Trophoblast cell (in vitro differentiated cells and primary cell): ENCODE measurements at regions not wholly inside any gene's neighbourhood (a gene's known extent, or its start where the extent isn't known, plus 50 kb on each side); places are given as distances from the start of the nearest gene placed in this dataset.

Experiments used
- DNase-seq, 2 donors: peaks; one replicate each; pipeline ENCODE4 v3.0.0-alpha.2; 2016
- H2AFZ ChIP-seq: 2 replicates; pipeline ENCODE4 v1.6.1; 2013; ENCODE audit warnings: low read length, moderate library complexity, mild to moderate bottlenecking; ENCODE audit not compliant: insufficient read depth, poor library complexity
- H2AK5ac ChIP-seq: 2 replicates; pipeline ENCODE4 v1.6.1; 2013; ENCODE audit warnings: mild to moderate bottlenecking, low read length
- H2BK120ac ChIP-seq: 2 replicates; pipeline ENCODE4 v1.6.1; 2013; ENCODE audit warnings: low read length, mild to moderate bottlenecking, moderate library complexity; ENCODE audit not compliant: insufficient read depth, poor library complexity
- H2BK12ac ChIP-seq: 2 replicates; pipeline ENCODE4 v1.6.1; 2013; ENCODE audit warnings: mild to moderate bottlenecking, low read length, moderate library complexity
- H2BK5ac ChIP-seq: 2 replicates; pipeline ENCODE4 v1.6.1; 2013; ENCODE audit warnings: low read length, low read depth, moderate library complexity, mild to moderate bottlenecking; ENCODE audit not compliant: poor library complexity
- H3K14ac ChIP-seq: 2 replicates; pipeline ENCODE4 v1.6.1; 2013; ENCODE audit warnings: mild to moderate bottlenecking, low read length
- H3K18ac ChIP-seq: 2 replicates; pipeline ENCODE4 v1.6.1; 2013; ENCODE audit warnings: mild to moderate bottlenecking, low read length
- H3K23ac ChIP-seq: 2 replicates; pipeline ENCODE4 v1.6.1; 2013; ENCODE audit warnings: low read length
- H3K27ac ChIP-seq: 2 replicates; pipeline ENCODE4 v1.5.1; 2013; ENCODE audit warnings: low read depth, mild to moderate bottlenecking, inconsistent platforms, low read length, moderate library complexity
- H3K27me3 ChIP-seq: 2 replicates; pipeline ENCODE4 v1.6.1; 2013; ENCODE audit warnings: inconsistent platforms, mild to moderate bottlenecking, low read length, moderate library complexity; ENCODE audit not compliant: insufficient read depth
- H3K36me3 ChIP-seq, 2 experiments: 1 replicate in 1 of 2; 2 replicates in 1 of 2; pipeline ENCODE4 v1.6.1; 2013; ENCODE audit warnings: low read length in 2 of 2, mild to moderate bottlenecking in 2 of 2, moderate library complexity in 1 of 2; ENCODE audit not compliant: insufficient read depth in 2 of 2, control insufficient read depth in 1 of 2
- H3K4ac ChIP-seq: 2 replicates; pipeline ENCODE4 v1.6.1; 2013; ENCODE audit warnings: low read depth, mild to moderate bottlenecking, low read length, moderate library complexity
- H3K4me1 ChIP-seq, 2 experiments: 1 replicate in 1 of 2; 2 replicates in 1 of 2; pipeline ENCODE4 v1.6.1; 2013; ENCODE audit warnings: low read length in 2 of 2, mild to moderate bottlenecking in 2 of 2, moderate library complexity in 1 of 2; ENCODE audit not compliant: insufficient read depth in 2 of 2, control insufficient read depth in 1 of 2
- H3K4me2 ChIP-seq: 2 replicates; pipeline ENCODE4 v1.6.1; 2013; ENCODE audit warnings: inconsistent platforms, mild to moderate bottlenecking, low read length, moderate library complexity
- H3K4me3 ChIP-seq: 2 replicates; pipeline ENCODE4 v1.5.1; 2013; ENCODE audit warnings: mild to moderate bottlenecking, low read depth, low read length, inconsistent platforms
- H3K79me1 ChIP-seq: one replicate; pipeline ENCODE4 v1.6.1; 2013; ENCODE audit warnings: low read length
- H3K79me2 ChIP-seq: 2 replicates; pipeline ENCODE4 v1.6.1; 2013; ENCODE audit warnings: low read length, mild to moderate bottlenecking; ENCODE audit not compliant: control insufficient read depth, insufficient read depth, poor library complexity
- H3K9ac ChIP-seq: 2 replicates; pipeline ENCODE4 v1.6.1; 2013; ENCODE audit warnings: mild to moderate bottlenecking, low read length
- H3K9me3 ChIP-seq: 2 replicates; pipeline ENCODE4 v1.6.1; 2013; ENCODE audit warnings: low read depth, mild to moderate bottlenecking, control low read depth, inconsistent platforms, low read length; ENCODE audit not compliant: insufficient read depth
- H4K12ac ChIP-seq: 2 replicates; pipeline ENCODE4 v1.6.1; 2013; ENCODE audit warnings: low read depth, mild to moderate bottlenecking, low read length, moderate library complexity
- H4K8ac ChIP-seq: 2 replicates; pipeline ENCODE4 v1.6.1; 2013; ENCODE audit warnings: low read depth, mild to moderate bottlenecking, low read length, moderate library complexity
- H4K91ac ChIP-seq: one replicate; pipeline ENCODE4 v1.6.1; 2013; ENCODE audit warnings: low read depth, mild to moderate bottlenecking, low read length, moderate library complexity
- WGBS: extraction: QIAGEN DNeasy Blood & Tissue Kit; methylation state at CpG from one replicate; pipeline ENCODE4 v1.1.7; 2013; ENCODE audit warnings: missing lambda C conversion rate; ENCODE audit not compliant: insufficient read length, insufficient coverage; ENCODE audit errors: extremely low coverage; 5-methylcytosine and 5-hydroxymethylcytosine counted together

GRCh38 chr6:14258695-14259593 is 141.4 kb downstream of the CD83 start:
- Histone ChIP-seq H3K18ac (no peak overlapping the region), H4K8ac (no peak overlapping the region), H2BK5ac (no peak overlapping the region), H3K27me3 (no peaks in the 10 kb centered on the region), H2AFZ (no peak overlapping the region), H4K91ac (no peak overlapping the region), H3K23ac (no peak overlapping the region), H2AK5ac (no peak overlapping the region), H3K79me1 (no peaks in the 10 kb centered on the region), H3K9ac (no peak overlapping the region), H3K79me2 (no peaks in the 10 kb centered on the region), H2BK120ac (no peak overlapping the region), H2BK12ac (no peak overlapping the region), H3K4me3 (no peak overlapping the region), H4K12ac (no peak overlapping the region), H3K36me3 (no peaks in the 10 kb centered on the region), H3K27ac (no peak overlapping the region), H3K4me1 (no peaks in the 10 kb centered on the region), H3K4ac (no peak overlapping the region), H3K9me3 (peaks cover 3% of the 10 kb centered on the region), H3K4me2 (no peak overlapping the region), H3K14ac (no peak overlapping the region)
- no CpG with 5 or more reads among the region's 12 CpGs for WGBS
- DNase-seq, result no peak

GRCh38 chr6:14259594-14260152 is 142.1 kb downstream of the CD83 start:
- Histone ChIP-seq H4K8ac (no peak overlapping the region), H2BK120ac (no peak overlapping the region), H3K36me3 (no peaks in the 10 kb centered on the region), H2BK5ac (no peak overlapping the region), H3K79me2 (no peaks in the 10 kb centered on the region), H3K4ac (no peak overlapping the region), H3K79me1 (no peaks in the 10 kb centered on the region), H3K4me3 (no peak overlapping the region), H2AFZ (no peak overlapping the region), H2AK5ac (no peak overlapping the region), H3K18ac (no peak overlapping the region), H4K91ac (no peak overlapping the region), H3K27me3 (no peaks in the 10 kb centered on the region), H3K4me2 (no peak overlapping the region), H3K27ac (no peak overlapping the region), H2BK12ac (no peak overlapping the region), H3K14ac (no peak overlapping the region), H3K9ac (no peak overlapping the region), H3K23ac (no peak overlapping the region), H3K9me3 (peaks cover 3% of the 10 kb centered on the region), H4K12ac (no peak overlapping the region), H3K4me1 (no peaks in the 10 kb centered on the region)
- no CpG with 5 or more reads among the region's 8 CpGs for WGBS
- DNase-seq, result no peak

DNA sequence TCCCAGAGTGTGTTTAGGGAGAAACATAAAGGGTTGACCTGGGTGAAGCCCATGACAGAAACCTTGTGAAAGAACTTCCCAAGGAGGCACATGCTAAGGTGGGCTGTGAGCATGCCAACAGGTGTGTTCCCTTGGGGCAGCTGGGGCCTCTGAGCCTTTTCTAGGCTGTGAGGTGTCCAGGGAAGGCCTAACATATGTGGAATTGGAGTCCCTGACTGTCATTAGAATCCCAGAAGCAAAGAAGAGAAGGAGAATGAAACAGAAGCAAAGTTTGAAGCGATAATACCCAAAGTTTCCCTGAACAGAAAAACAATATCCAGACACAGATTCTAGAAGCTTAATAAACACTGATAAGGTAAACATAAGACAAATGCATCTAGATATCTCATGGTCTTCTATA is 143.3 kb downstream of the CD83 start:
- H2AFZ ChIP-seq, result no peak overlapping the region
- no peaks in the 10 kb centered on the region for H3K27me3 ChIP-seq
- no peaks in the 10 kb centered on the region for H3K4me1 ChIP-seq
- H3K27ac ChIP-seq, result no peak overlapping the region
- no peak overlapping the region for H3K14ac ChIP-seq
- H4K91ac ChIP-seq, result no peak overlapping the region
- H3K4me3 ChIP-seq, result no peak overlapping the region
- no peak overlapping the region for H3K23ac ChIP-seq
- no peak overlapping the region for H4K8ac ChIP-seq
- no peak overlapping the region for H4K12ac ChIP-seq
- H3K9me3 ChIP-seq, result peaks cover 1% of the 10 kb centered on the region
- no CpG with 5 or more reads among the region's 1 CpG for WGBS
- H3K9ac ChIP-seq, result no peak overlapping the region
- H2BK5ac ChIP-seq, result no peak overlapping the region
- DNase-seq, result no peak
- no peaks in the 10 kb centered on the region for H3K36me3 ChIP-seq
- H3K4ac ChIP-seq, result no peak overlapping the region
- H2AK5ac ChIP-seq, result no peak overlapping the region
- H2BK12ac ChIP-seq, result no peak overlapping the region
- no peak overlapping the region for H3K4me2 ChIP-seq
- no peaks in the 10 kb centered on the region for H3K79me2 ChIP-seq
- H3K79me1 ChIP-seq, result no peaks in the 10 kb centered on the region
- no peak overlapping the region for H3K18ac ChIP-seq
- no peak overlapping the region for H2BK120ac ChIP-seq

- Histone ChIP-seq H3K23ac (no peak overlapping the region), H4K8ac (no peak overlapping the region), H2BK5ac (no peak overlapping the region), H3K27ac (no peak overlapping the region), H3K27me3 (no peaks in the 10 kb centered on the region), H3K4me3 (no peak overlapping the region), H3K4me1 (no peaks in the 10 kb centered on the region), H2BK12ac (no peak overlapping the region), H3K14ac (no peak overlapping the region), H4K91ac (no peak overlapping the region), H2AFZ (no peak overlapping the region), H3K4me2 (no peak overlapping the region), H3K4ac (no peak overlapping the region), H3K79me1 (no peaks in the 10 kb centered on the region), H2AK5ac (no peak overlapping the region), H4K12ac (no peak overlapping the region), H3K36me3 (no peaks in the 10 kb centered on the region), H3K79me2 (no peaks in the 10 kb centered on the region), H3K18ac (no peak overlapping the region), H3K9me3 (peaks cover 1% of the 10 kb centered on the region), H3K9ac (no peak overlapping the region), H2BK120ac (no peak overlapping the region)
- DNase-seq, result no peak
- WGBS, result no CpG with 5 or more reads among the region's 1 CpG
These were observed 146.4 kb downstream of the CD83 start for GRCh38 chr6:14263881-14264424.
